ENCODE measurements at regions not wholly inside any gene's neighbourhood (a gene's known extent, or its start where the extent isn't known, plus 50 kb on each side); places are given as distances from the start of the nearest gene placed in this dataset.

- ATAC-seq (peak; percentile 79), DNase-seq (ENCODE audit: low read depth, low spot score) (no peak)
- Histone ChIP-seq H2AFZ (ENCODE audit: low read depth, low read length, poor library complexity, severe bottlenecking) (no peak overlapping the region), H3K9me2 (ENCODE audit: insufficient read depth) (no peaks in the 10 kb centered on the region), H3K9ac (ENCODE audit: low read length) (no peak overlapping the region), H3K9me3 (ENCODE audit: control insufficient read depth in 1 of 2, insufficient read depth in 1 of 2, low read depth in 1 of 2, low read length in 2 of 2) (no peaks in the 10 kb centered on the region), H3K79me2 (ENCODE audit: insufficient read depth, low read length) (no peaks in the 10 kb centered on the region), H3K27ac (ENCODE audit: low read depth, low read length) (no peak overlapping the region), H3K4me3 (replicated peaks in 1 of 2; ENCODE audit: low read depth in 1 of 2, low read length in 2 of 2) (no peak overlapping the region), H3K4me1 (ENCODE audit: control insufficient read depth in 1 of 2, insufficient read depth in 2 of 2, low read length in 2 of 2) (no peaks in the 10 kb centered on the region), H3K4me2 (ENCODE audit: low read length) (no peak overlapping the region), H3K36me3 (ENCODE audit: control insufficient read depth in 1 of 2, insufficient read depth in 2 of 2, low read length in 2 of 2) (no peaks in the 10 kb centered on the region), H4K20me1 (ENCODE audit: insufficient read depth) (no peaks in the 10 kb centered on the region), H3K27me3 (ENCODE audit: insufficient read depth, low read length) (no peaks in the 10 kb centered on the region)
- ChIA-PET POLR2A (no interaction called here), RAD21 (ENCODE audit: low non-redundant PET in 1 of 2, low total read pairs in 2 of 2, uncharacterized antibody in 2 of 2, unreplicated experiment in 2 of 2) (no interaction called here), CTCF (no interaction called here)
- intact Hi-C loops (cut with micrococcal nuclease) = no loop called here
- TF ChIP-seq CTCF (IDR thresholded peaks at IDR 0.05 in 2 of 3, conservative IDR thresholded peaks at IDR 0.05 in 1 of 3; ENCODE audit: borderline replicate concordance in 1 of 3, insufficient read depth in 1 of 3, low read depth in 2 of 3, low read length in 2 of 3) = peak in 2 of 3 experiments; percentile 28 to 53; a peak in 2 of 6 replicates
- no peak for TF ChIP-seq ELF1 (IDR thresholded peaks at IDR 0.05; ENCODE audit: borderline replicate concordance, low read depth)
- no peak for TF ChIP-seq SP1 (IDR thresholded peaks at IDR 0.05; ENCODE audit: low read depth)
- no TSS peak for BruUV-seq (replicated peaks)
These were observed 1156.3 kb upstream of the B3GALT2 start for GRCh38 chr1:194342484-194343262.

- Histone ChIP-seq H3K9me3 (ENCODE audit: control insufficient read depth in 1 of 2, insufficient read depth in 1 of 2, low read depth in 1 of 2, low read length in 2 of 2) (no peaks in the 10 kb centered on the region), H3K4me2 (ENCODE audit: low read length) (no peak overlapping the region), H2AFZ (ENCODE audit: low read depth, low read length, poor library complexity, severe bottlenecking) (no peak overlapping the region), H3K36me3 (ENCODE audit: control insufficient read depth in 1 of 2, insufficient read depth in 2 of 2, low read length in 2 of 2) (no peaks in the 10 kb centered on the region), H4K20me1 (ENCODE audit: insufficient read depth) (no peaks in the 10 kb centered on the region), H3K9me2 (ENCODE audit: insufficient read depth) (no peaks in the 10 kb centered on the region), H3K27ac (ENCODE audit: low read depth, low read length) (no peak overlapping the region), H3K27me3 (ENCODE audit: insufficient read depth, low read length) (no peaks in the 10 kb centered on the region), H3K4me1 (ENCODE audit: control insufficient read depth in 1 of 2, insufficient read depth in 2 of 2, low read length in 2 of 2) (no peaks in the 10 kb centered on the region), H3K4me3 (replicated peaks in 1 of 2; ENCODE audit: low read depth in 1 of 2, low read length in 2 of 2) (no peak overlapping the region), H3K9ac (ENCODE audit: low read length) (no peak overlapping the region), H3K79me2 (ENCODE audit: insufficient read depth, low read length) (no peaks in the 10 kb centered on the region)
- no TSS peak for BruUV-seq (replicated peaks)
- ChIA-PET POLR2A (no interaction called here), RAD21 (ENCODE audit: low non-redundant PET in 1 of 2, low total read pairs in 2 of 2, uncharacterized antibody in 2 of 2, unreplicated experiment in 2 of 2) (no interaction called here), CTCF (no interaction called here)
- no peak for DNase-seq (ENCODE audit: low read depth, low spot score)
- intact Hi-C loops (cut with micrococcal nuclease) = no loop called here
- ATAC-seq = no peak
- TF ChIP-seq ZFX (IDR thresholded peaks at IDR 0.05) (no peak), FOSL1 (IDR thresholded peaks at IDR 0.05; ENCODE audit: low read depth) (no peak), YY1 (IDR thresholded peaks at IDR 0.05; ENCODE audit: extremely low read depth, insufficient replicate concordance, low read depth, low read length) (no peak), POLR2A (IDR thresholded peaks at IDR 0.05; ENCODE audit: borderline replicate concordance, extremely low read depth, insufficient read depth, insufficient read length) (no peak), TCF7L2 (IDR thresholded peaks at IDR 0.05; ENCODE audit: borderline replicate concordance, extremely low read depth, insufficient read depth, insufficient read length) (no peak), EZH2 (IDR thresholded peaks at IDR 0.05) (no peak), ZNF274 (IDR thresholded peaks at IDR 0.05; ENCODE audit: low read depth, low read length) (no peak), REST (IDR thresholded peaks at IDR 0.05; ENCODE audit: low read depth) (no peak), SRF (IDR thresholded peaks at IDR 0.05; ENCODE audit: low read depth) (no peak), ATF3 (IDR thresholded peaks at IDR 0.05) (no peak), CBX3 (IDR thresholded peaks at IDR 0.05; ENCODE audit: low read depth) (no peak), ELF1 (IDR thresholded peaks at IDR 0.05; ENCODE audit: borderline replicate concordance, low read depth) (no peak), EGR1 (IDR thresholded peaks at IDR 0.05; ENCODE audit: low read depth) (no peak), EZH2phosphoT487 (IDR thresholded peaks at IDR 0.05; ENCODE audit: borderline replicate concordance) (no peak)
These were observed 1155.2 kb upstream of the B3GALT2 start for GRCh38 chr1:194341587-194341986.

All from HCT116 (cell line).